Thoracic aorta (tissue), 2 donors: ENCODE measurements at regions not wholly inside any gene's neighbourhood (a gene's known extent, or its start where the extent isn't known, plus 50 kb on each side); places are given as distances from the start of the nearest gene placed in this dataset.

ENCODE experiments used
- ATAC-seq: fragments of 150-250 bp; one replicate; pipeline ENCODE4 v1.8.0; 2017; ENCODE audit warnings: low read depth; ENCODE audit not compliant: insufficient number of reproducible peaks, low FRiP score
- DNase-seq: peaks from one replicate; pipeline ENCODE4 v3.0.0-alpha.2; 2020; ENCODE audit warnings: low spot score
- H3K27ac ChIP-seq, 2 donors: fragments of 200-600 bp; sonication (generic); 1 replicate in 1 of 2; 2 replicates in 1 of 2; pipeline ENCODE4 v1.5.1; 2016; ENCODE audit warnings: mild to moderate bottlenecking in 2 of 2, moderate library complexity in 2 of 2
- H3K27me3 ChIP-seq: fragments of 200-600 bp; sonication (generic); replicated peaks from 2 replicates; pipeline ENCODE4 v1.6.0; 2016; ENCODE audit warnings: mild to moderate bottlenecking; ENCODE audit not compliant: insufficient read depth
- H3K36me3 ChIP-seq: fragments of 200-600 bp; sonication (generic); one replicate; pipeline ENCODE4 v1.5.1; 2016
- H3K4me1 ChIP-seq, 2 donors: fragments of 200-600 bp; sonication (generic); 1 replicate in 1 of 2; 2 replicates in 1 of 2; pipeline versions ENCODE4 v1.5.1 to v1.6.0; 2016; ENCODE audit warnings: low read depth in 2 of 2, mild to moderate bottlenecking in 1 of 2; ENCODE audit not compliant: control insufficient read depth in 1 of 2
- H3K4me3 ChIP-seq: fragments of 200-600 bp; sonication (generic); 2 replicates; pipeline ENCODE4 v1.5.1; 2016; ENCODE audit warnings: mild to moderate bottlenecking
- H3K9me3 ChIP-seq: fragments of 200-600 bp; sonication (generic); 2 replicates; pipeline ENCODE4 v1.5.1; 2016
- CTCF ChIP-seq: fragments of 200-600 bp; sonication (generic); IDR thresholded peaks from one replicate; pipeline ENCODE4 v1.5.1; 2019; ENCODE audit warnings: antibody characterized with exemption

- DNase-seq, result no peak
- no peak for TF ChIP-seq CTCF
- Histone ChIP-seq H3K27me3 (no peaks in the 10 kb centered on the region), H3K27ac (no peak overlapping the region), H3K4me1 (no peaks in the 10 kb centered on the region), H3K4me3 (no peak overlapping the region), H3K9me3 (no peaks in the 10 kb centered on the region), H3K36me3 (no peaks in the 10 kb centered on the region)
- ATAC-seq, result no peak
Observed at GRCh38 chrX:20383477-20383876, 116.8 kb upstream of the RPS6KA3 start.

GRCh38 chrX:20382518-20383297 is 116.0 kb upstream of the RPS6KA3 start:
- DNase-seq (no peak), ATAC-seq (no peak)
- no peak for TF ChIP-seq CTCF
- H3K4me3 ChIP-seq, result no peak overlapping the region
- no peak overlapping the region for H3K27ac ChIP-seq
- H3K36me3 ChIP-seq, result no peaks in the 10 kb centered on the region
- no peaks in the 10 kb centered on the region for H3K9me3 ChIP-seq
- H3K27me3 ChIP-seq, result no peaks in the 10 kb centered on the region
- H3K4me1 ChIP-seq, result no peaks in the 10 kb centered on the region

- Histone ChIP-seq H3K27ac (no peak overlapping the region), H3K4me3 (no peak overlapping the region), H3K36me3 (no peaks in the 10 kb centered on the region), H3K4me1 (no peaks in the 10 kb centered on the region), H3K27me3 (no peaks in the 10 kb centered on the region), H3K9me3 (no peaks in the 10 kb centered on the region)
- ATAC-seq, result no peak
- no peak for DNase-seq
- no peak for TF ChIP-seq CTCF
Observed at GRCh38 chrX:20382082-20382481, 115.4 kb upstream of the RPS6KA3 start.

- no peak overlapping the region for H3K27ac ChIP-seq
- H3K4me1 ChIP-seq, result no peaks in the 10 kb centered on the region
- no peaks in the 10 kb centered on the region for H3K9me3 ChIP-seq
- ATAC-seq (no peak), DNase-seq (no peak)
- no peaks in the 10 kb centered on the region for H3K36me3 ChIP-seq
- no peaks in the 10 kb centered on the region for H3K27me3 ChIP-seq
- TF ChIP-seq CTCF, result no peak
- no peak overlapping the region for H3K4me3 ChIP-seq
Observed at GRCh38 chrX:20378233-20378920, 111.7 kb upstream of the RPS6KA3 start.

GRCh38 chrX:20374900-20375438 is 108.3 kb upstream of the RPS6KA3 start:
- ATAC-seq (no peak), DNase-seq (no peak)
- Histone ChIP-seq H3K4me1 (no peaks in the 10 kb centered on the region), H3K36me3 (no peaks in the 10 kb centered on the region), H3K9me3 (no peaks in the 10 kb centered on the region), H3K27me3 (no peaks in the 10 kb centered on the region), H3K27ac (no peak overlapping the region), H3K4me3 (no peak overlapping the region)
- TF ChIP-seq CTCF, result no peak
